LNCaP clone FGC (cell line): ENCODE measurements at regions not wholly inside any gene's neighbourhood (a gene's known extent, or its start where the extent isn't known, plus 50 kb on each side); places are given as distances from the start of the nearest gene placed in this dataset.

Experiments used
- DNase-seq: peaks from one replicate; pipeline ENCODE4 v3.0.0-alpha.2; 2011; ENCODE audit warnings: low read depth
- H3K4me3 ChIP-seq: 2 replicates; pipeline ENCODE4 v1.5.1; 2011; ENCODE audit warnings: mild to moderate bottlenecking, low read depth, low read length, control low read depth
- TF ChIP-seq, protein P1 (sequence below): IDR thresholded peaks from 2 replicates; pipeline ENCODE4 v1.5.1; 2012; ENCODE audit warnings: mild to moderate bottlenecking; ENCODE audit not compliant: control insufficient read depth, insufficient read depth; ENCODE audit errors: extremely low read depth

DNA sequence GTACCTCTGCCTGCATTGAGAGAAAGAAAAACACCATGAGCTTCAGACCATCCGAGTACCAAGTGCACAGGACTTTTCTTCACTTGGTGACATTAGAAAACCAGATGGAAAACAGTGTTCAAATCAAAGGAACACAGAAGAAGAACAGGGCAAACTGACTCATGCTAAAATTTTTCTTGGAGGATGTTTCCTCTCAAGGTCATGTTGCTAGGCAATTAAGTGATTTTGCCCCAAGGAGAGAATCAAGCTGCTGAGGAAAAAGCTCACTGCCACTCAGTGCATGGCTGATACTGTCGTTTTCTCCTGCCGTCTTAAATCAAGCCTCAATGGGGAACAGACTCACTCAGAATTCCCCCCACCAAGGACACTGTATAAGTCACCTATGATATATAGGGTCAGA is 57.9 kb upstream of the SIMC1 start:
- no peak overlapping the region for H3K4me3 ChIP-seq
- TF ChIP-seq, protein P1, sequence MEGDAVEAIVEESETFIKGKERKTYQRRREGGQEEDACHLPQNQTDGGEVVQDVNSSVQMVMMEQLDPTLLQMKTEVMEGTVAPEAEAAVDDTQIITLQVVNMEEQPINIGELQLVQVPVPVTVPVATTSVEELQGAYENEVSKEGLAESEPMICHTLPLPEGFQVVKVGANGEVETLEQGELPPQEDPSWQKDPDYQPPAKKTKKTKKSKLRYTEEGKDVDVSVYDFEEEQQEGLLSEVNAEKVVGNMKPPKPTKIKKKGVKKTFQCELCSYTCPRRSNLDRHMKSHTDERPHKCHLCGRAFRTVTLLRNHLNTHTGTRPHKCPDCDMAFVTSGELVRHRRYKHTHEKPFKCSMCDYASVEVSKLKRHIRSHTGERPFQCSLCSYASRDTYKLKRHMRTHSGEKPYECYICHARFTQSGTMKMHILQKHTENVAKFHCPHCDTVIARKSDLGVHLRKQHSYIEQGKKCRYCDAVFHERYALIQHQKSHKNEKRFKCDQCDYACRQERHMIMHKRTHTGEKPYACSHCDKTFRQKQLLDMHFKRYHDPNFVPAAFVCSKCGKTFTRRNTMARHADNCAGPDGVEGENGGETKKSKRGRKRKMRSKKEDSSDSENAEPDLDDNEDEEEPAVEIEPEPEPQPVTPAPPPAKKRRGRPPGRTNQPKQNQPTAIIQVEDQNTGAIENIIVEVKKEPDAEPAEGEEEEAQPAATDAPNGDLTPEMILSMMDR: no peak
- no peak for DNase-seq

- no peak for DNase-seq
- TF ChIP-seq, protein P1: no peak
- no peak overlapping the region for H3K4me3 ChIP-seq
Measured at GRCh38 chr5:176180781-176181180, 57.4 kb upstream of the SIMC1 start.

GRCh38 chr5:176181271-176181855 is 56.9 kb upstream of the SIMC1 start:
- H3K4me3 ChIP-seq: no peak overlapping the region
- no peak for DNase-seq
- TF ChIP-seq, protein P1: no peak

DNA sequence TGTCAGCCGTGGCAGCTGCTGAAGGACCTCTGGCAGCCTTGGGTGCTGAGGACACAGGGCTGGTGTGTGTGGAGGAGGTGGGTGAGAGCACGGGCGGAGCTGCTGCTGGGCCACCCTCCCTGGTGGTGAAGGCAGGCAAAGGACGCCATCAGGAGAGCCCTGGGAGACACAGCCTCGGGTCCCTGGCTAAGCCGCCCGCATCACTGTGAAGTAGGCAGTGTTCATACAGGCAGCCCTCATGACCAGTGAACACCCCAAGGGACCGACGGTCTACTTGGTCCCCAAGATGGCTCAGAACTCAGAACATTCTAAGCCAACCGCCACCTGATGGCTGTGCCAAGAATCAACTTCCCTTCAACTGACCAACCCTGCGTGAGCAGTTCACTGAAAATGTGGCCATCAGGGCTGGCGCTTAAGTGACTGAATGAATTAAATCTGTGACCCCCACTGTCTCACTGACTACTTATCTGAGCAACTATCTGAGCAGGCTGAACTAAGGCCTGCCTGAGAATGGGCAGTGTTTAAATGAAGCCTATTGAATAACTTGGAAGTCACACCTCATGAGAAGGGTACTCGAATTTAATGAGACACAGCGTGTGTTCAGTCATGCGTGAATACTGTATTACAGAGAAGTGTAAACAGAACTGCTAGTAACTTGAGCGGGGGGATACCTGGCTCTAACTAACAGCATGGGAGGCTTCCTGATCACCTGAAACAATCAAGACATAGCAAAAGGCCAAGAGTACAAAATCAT is 54.7 kb upstream of the SIMC1 start:
- no peak for DNase-seq
- TF ChIP-seq, protein P1: no peak
- no peak overlapping the region for H3K4me3 ChIP-seq

DNA sequence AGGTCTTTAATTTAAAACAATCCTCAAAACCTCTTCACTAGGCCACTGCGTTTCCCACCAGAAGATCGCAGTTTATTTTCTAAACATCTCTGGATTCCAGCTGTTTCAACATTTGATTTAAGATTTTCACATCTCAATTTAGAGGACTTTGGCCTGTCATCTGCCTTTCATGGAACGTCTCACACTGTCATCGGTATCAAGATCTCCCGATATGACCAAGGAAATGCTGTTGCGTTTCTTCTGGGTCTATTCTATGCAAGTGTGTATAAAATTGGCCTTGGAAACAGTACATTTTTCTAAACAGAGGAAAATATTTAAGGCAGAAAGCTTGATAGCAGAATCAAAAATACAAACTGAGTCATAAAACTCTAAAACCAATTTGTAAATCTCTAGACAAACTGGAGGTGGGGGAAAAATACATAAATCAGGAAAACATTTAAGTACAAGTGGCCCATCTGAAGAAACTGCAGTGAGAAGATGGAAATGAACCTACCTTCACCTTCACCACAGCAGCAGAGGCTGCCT is 53.6 kb upstream of the SIMC1 start:
- no peak for DNase-seq
- TF ChIP-seq, protein P1: no peak
- no peak overlapping the region for H3K4me3 ChIP-seq

- DNase-seq: no peak
- TF ChIP-seq, protein P1: no peak
- no peak overlapping the region for H3K4me3 ChIP-seq
Measured at GRCh38 chr5:176185133-176185733, 53.0 kb upstream of the SIMC1 start.
